ENCODE measurements at regions not wholly inside any gene's neighbourhood (a gene's known extent, or its start where the extent isn't known, plus 50 kb on each side); places are given as distances from the start of the nearest gene placed in this dataset. TPM values are rescaled to one million over a fixed set of nuclear protein-coding genes. Genes with fewer than 3 reads are reported as not detected.

DNA sequence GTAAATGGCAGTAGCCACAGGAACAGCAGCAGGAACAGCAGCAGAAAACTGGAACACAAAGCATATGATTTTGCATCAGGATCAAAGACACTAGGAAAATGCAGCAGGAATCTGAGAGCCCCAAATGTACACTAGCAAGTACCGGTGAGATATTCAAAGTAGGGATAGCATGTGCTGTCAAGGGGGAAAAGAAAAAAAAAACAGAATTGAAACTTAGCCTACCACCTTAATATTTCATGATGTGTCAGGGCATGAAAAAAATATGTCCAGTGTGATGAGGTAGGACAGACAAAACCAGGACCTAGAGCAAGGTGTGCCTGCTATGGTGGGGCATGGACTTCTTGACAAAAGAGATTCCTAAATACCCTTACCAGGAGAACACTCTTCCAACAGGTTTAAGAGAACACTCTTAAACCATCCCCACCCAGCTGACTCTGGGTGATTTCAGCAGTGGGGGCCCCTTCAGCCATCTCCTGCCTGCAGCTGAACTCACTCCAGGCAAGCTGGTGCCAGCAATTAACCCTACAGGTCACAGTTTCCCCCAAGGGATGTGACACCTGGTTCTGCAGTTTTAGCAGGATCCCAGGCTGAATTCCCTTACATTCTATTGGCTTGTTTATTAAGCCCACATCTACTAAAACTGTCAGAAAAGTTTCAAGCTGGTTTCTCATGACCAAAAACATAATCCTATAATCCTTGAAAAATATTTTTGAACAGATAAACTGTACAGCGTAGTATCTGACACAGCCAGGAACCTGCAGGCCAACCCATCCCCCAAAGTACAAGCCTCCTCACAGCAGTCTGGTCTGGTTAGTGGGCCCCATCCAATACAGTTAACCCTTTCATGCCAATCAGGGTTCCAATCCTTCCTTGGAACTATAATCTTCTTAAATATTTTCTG lies 62.9 kb upstream of the FMR1 start:
- TF ChIP-seq, protein P1, sequence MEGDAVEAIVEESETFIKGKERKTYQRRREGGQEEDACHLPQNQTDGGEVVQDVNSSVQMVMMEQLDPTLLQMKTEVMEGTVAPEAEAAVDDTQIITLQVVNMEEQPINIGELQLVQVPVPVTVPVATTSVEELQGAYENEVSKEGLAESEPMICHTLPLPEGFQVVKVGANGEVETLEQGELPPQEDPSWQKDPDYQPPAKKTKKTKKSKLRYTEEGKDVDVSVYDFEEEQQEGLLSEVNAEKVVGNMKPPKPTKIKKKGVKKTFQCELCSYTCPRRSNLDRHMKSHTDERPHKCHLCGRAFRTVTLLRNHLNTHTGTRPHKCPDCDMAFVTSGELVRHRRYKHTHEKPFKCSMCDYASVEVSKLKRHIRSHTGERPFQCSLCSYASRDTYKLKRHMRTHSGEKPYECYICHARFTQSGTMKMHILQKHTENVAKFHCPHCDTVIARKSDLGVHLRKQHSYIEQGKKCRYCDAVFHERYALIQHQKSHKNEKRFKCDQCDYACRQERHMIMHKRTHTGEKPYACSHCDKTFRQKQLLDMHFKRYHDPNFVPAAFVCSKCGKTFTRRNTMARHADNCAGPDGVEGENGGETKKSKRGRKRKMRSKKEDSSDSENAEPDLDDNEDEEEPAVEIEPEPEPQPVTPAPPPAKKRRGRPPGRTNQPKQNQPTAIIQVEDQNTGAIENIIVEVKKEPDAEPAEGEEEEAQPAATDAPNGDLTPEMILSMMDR (IDR thresholded peaks at IDR 0.05; ENCODE audit: insufficient read depth, low read depth, low read length): no peak
- DNase-seq (ENCODE audit: low read depth): no peak
- CTCF ChIA-PET: no interaction called here
- Histone ChIP-seq H3K36me3 (ENCODE audit: control insufficient read depth, insufficient read depth, low read length) (no peaks in the 10 kb centered on the region), H3K27me3 (ENCODE audit: control insufficient read depth, insufficient read depth, low read length) (no peaks in the 10 kb centered on the region), H3K4me3 (ENCODE audit: low read depth, low read length) (no peak overlapping the region)
- POLR2A ChIA-PET: no interaction called here

DNA sequence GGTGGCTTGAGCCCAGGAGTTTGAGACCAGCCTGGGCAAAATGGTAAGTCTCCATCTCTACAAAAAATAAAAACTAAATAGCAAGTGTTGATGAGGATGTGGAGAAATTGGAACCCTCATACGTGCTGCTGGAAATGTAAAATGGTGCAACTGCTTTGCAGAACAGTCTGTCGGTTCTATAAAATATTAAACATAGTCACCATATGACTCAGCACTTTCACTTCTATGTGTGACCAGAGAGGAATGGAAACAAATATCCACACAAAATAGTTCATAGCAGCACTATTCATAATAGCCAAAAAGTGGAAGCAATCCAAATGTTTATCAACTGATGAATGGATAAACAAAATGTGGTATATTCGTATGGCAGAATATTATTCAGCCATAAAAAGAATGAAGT lies 60.8 kb upstream of the FMR1 start:
- CTCF ChIA-PET: no interaction called here
- H3K4me3 ChIP-seq (ENCODE audit: low read depth, low read length): no peak overlapping the region

DNA sequence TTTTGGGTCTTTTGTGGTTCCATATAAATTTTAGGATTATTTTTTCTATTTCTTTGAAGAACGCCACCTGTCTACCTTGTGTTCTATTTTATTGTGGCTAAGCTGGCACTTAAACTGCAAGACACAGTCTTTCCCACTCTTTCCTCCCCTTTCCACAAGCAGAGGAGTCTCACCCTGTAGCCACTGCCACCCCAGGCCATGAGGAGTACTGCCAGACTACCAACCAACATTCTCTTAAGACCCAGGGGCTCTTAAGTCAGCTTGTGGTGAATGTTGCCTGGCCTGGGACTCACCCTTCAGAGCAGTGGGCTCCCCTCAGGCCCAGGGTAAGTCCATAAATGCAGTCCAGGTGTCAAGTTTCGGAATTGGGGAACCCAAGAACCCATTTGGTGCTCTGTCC lies 58.0 kb upstream of the FMR1 start:
- Histone ChIP-seq H3K36me3 (ENCODE audit: control insufficient read depth, insufficient read depth, low read length) (no peaks in the 10 kb centered on the region), H3K27me3 (ENCODE audit: control insufficient read depth, insufficient read depth, low read length) (no peaks in the 10 kb centered on the region), H3K4me3 (ENCODE audit: low read depth, low read length) (no peak overlapping the region)
- TF ChIP-seq, protein P1 (IDR thresholded peaks at IDR 0.05; ENCODE audit: insufficient read depth, low read depth, low read length): no peak
- DNase-seq (ENCODE audit: low read depth): no peak
- ChIA-PET POLR2A (no interaction called here), CTCF (no interaction called here)

More for the DNA sequence above, 60.8 kb upstream of the FMR1 start:
- POLR2A ChIA-PET: no interaction called here
- TF ChIP-seq, protein P1 (IDR thresholded peaks at IDR 0.05; ENCODE audit: insufficient read depth, low read depth, low read length): no peak
- H3K36me3 ChIP-seq (ENCODE audit: control insufficient read depth, insufficient read depth, low read length): no peaks in the 10 kb centered on the region
- DNase-seq (ENCODE audit: low read depth): no peak
- no peaks in the 10 kb centered on the region for H3K27me3 ChIP-seq (ENCODE audit: control insufficient read depth, insufficient read depth, low read length)

GRCh38 chrX:147859666-147860065 lies 52.1 kb upstream of the FMR1 start:
- no peak for DNase-seq (ENCODE audit: low read depth)
- no peaks in the 10 kb centered on the region for H3K27me3 ChIP-seq (ENCODE audit: control insufficient read depth, insufficient read depth, low read length)
- CTCF ChIA-PET: no interaction called here
- POLR2A ChIA-PET: no interaction called here
- H3K4me3 ChIP-seq (ENCODE audit: low read depth, low read length): no peak overlapping the region
- H3K36me3 ChIP-seq (ENCODE audit: control insufficient read depth, insufficient read depth, low read length): no peaks in the 10 kb centered on the region
- TF ChIP-seq, protein P1 (IDR thresholded peaks at IDR 0.05; ENCODE audit: insufficient read depth, low read depth, low read length): no peak

Small RNAs in the stretch of these regions (small RNA-seq; reads per million reads assigned to genes)
- not detected for gene AC016925.1 (ENCODE audit: insufficient read length, low read depth, low replicate concordance)
- gene AC016925.2 (ENCODE audit: insufficient read length, low read depth, low replicate concordance): not detected
- gene AL009048.1 (ENCODE audit: insufficient read length, low read depth, low replicate concordance): not detected
- not detected for gene AL096861.1 (ENCODE audit: insufficient read length, low read depth, low replicate concordance)
- gene RNU6-382P (ENCODE audit: insufficient read length, low read depth, low replicate concordance): not detected

All from BJ (cell line).